ENCODE measurements at regions not wholly inside any gene's neighbourhood (a gene's known extent, or its start where the extent isn't known, plus 50 kb on each side); places are given as distances from the start of the nearest gene placed in this dataset.

DNA sequence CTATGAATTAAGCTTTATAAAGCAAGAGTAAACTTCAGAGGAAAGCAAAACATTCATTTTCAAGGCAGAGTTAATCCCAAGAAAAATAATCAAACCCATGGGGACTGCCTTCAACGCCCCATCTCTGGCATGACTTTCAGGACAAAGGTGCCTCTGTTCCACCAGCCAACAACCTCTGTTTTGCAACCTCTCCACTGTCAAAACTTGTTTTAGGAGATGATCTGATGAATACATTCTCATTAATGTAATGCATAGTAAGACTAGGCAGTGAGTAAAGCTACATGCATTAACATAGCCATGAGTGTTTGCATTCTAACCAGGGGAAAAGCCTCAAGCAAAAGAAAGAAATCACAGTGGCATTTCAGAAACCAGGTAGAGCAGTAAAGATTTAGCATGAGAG lies 357.0 kb downstream of the FBXO15 start:
- no peak for DNase-seq
- Histone ChIP-seq H3K36me3 (ENCODE audit: insufficient read depth, low read length) (no peaks in the 10 kb centered on the region), H3K4me1 (ENCODE audit: insufficient read depth, low read length) (no peaks in the 10 kb centered on the region), H3K27me3 (ENCODE audit: insufficient read depth, low read length) (no peaks in the 10 kb centered on the region), H3K9me3 (ENCODE audit: control insufficient read depth in 1 of 2, low read length in 2 of 2) (no peaks in the 10 kb centered on the region), H3K4me3 (ENCODE audit: low read length in 2 of 2) (no peak overlapping the region), H3K27ac (ENCODE audit: low read depth, low read length) (no peak overlapping the region)
- intact Hi-C loops (cut with micrococcal nuclease): no loop called here
- Mint-ChIP-seq H3K4me3 (no peak overlapping the region), H3K9me3 (peaks cover 0 to 5% (median 3%) of the 10 kb centered on the region in 8 donors), H3K27me3 (no peaks in the 10 kb centered on the region), H3K4me1 (no peaks in the 10 kb centered on the region), H3K27ac (no peak overlapping the region), H3K36me3 (no peaks in the 10 kb centered on the region)
- ChIA-PET CTCF (ENCODE audit: partially characterized antibody) (interaction anchor here (1.4 kb wide), 1 partner anchor 51 kb away, joined by 3 read pairs; no protein-coding TSS in a partner anchor), POLR2A (ENCODE audit: partially characterized antibody) (no interaction called here)

DNA sequence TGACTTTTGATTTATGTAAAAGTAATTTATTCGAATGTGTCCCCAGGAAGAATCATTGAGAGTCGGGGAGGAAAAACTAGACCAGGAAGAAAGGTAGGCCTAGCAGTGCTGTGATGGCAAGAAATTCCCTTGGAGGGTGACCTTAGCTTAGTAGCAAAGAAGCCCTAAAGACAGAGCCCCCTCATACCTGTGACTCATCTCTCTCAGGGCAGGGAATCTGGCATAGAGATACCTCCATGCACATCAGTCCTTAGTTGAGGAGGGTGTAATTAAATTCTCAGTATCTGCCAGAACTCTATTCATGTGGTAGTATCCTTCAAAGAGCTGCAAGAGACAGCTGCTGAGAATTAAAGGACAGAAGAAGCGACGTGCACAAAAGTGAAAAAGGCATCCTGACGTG lies 360.3 kb downstream of the FBXO15 start:
- Histone ChIP-seq H3K4me3 (ENCODE audit: low read length in 2 of 2) (no peak overlapping the region), H3K4me1 (ENCODE audit: insufficient read depth, low read length) (no peaks in the 10 kb centered on the region), H3K9me3 (ENCODE audit: control insufficient read depth in 1 of 2, low read length in 2 of 2) (no peaks in the 10 kb centered on the region), H3K27ac (ENCODE audit: low read depth, low read length) (no peak overlapping the region), H3K36me3 (ENCODE audit: insufficient read depth, low read length) (no peaks in the 10 kb centered on the region), H3K27me3 (ENCODE audit: insufficient read depth, low read length) (no peaks in the 10 kb centered on the region)
- Mint-ChIP-seq H3K4me1 (no peaks in the 10 kb centered on the region), H3K36me3 (no peaks in the 10 kb centered on the region), H3K27me3 (peaks cover 0 to 2% of the 10 kb centered on the region in 2 donors), H3K27ac (no peak overlapping the region), H3K9me3 (peaks cover 0 to 5% (median 2%) of the 10 kb centered on the region in 8 donors), H3K4me3 (no peak overlapping the region)
- POLR2A ChIA-PET (ENCODE audit: partially characterized antibody): no interaction called here
- no peak for DNase-seq
- CTCF ChIA-PET (ENCODE audit: partially characterized antibody): no interaction called here
- intact Hi-C loops (cut with micrococcal nuclease): no loop called here

DNA sequence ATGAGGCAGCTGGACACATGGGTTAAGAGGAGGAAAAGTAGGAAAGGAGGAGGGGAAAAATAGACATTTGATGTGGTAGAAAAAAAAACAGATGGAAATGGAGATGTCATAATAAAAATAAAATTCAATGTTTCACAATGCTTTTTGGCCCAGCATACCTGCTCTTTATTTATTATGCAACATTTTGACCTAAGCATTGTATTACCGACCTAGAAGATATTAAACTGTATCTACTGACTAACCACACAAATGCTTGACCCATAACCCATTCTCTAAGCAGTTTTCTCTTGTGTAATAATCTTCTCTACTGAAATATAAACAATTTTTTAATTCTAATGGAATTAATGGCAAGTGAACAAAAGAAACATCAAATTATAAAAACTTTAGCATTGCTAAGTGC lies 362.3 kb downstream of the FBXO15 start:
- Mint-ChIP-seq H3K4me1 (no peaks in the 10 kb centered on the region), H3K4me3 (no peak overlapping the region), H3K27ac (no peak overlapping the region), H3K36me3 (no peaks in the 10 kb centered on the region), H3K27me3 (peaks cover 0 to 2% of the 10 kb centered on the region in 2 donors), H3K9me3 (peaks cover 0 to 8% (median 2%) of the 10 kb centered on the region in 8 donors)
- intact Hi-C loops (cut with micrococcal nuclease): no loop called here
- Histone ChIP-seq H3K36me3 (ENCODE audit: insufficient read depth, low read length) (no peaks in the 10 kb centered on the region), H3K9me3 (ENCODE audit: control insufficient read depth in 1 of 2, low read length in 2 of 2) (no peaks in the 10 kb centered on the region), H3K27me3 (ENCODE audit: insufficient read depth, low read length) (no peaks in the 10 kb centered on the region), H3K4me3 (ENCODE audit: low read length in 2 of 2) (no peak overlapping the region), H3K27ac (ENCODE audit: low read depth, low read length) (no peak overlapping the region), H3K4me1 (ENCODE audit: insufficient read depth, low read length) (no peaks in the 10 kb centered on the region)
- no peak for DNase-seq
- ChIA-PET POLR2A (ENCODE audit: partially characterized antibody) (no interaction called here), CTCF (ENCODE audit: partially characterized antibody) (no interaction called here)

DNA sequence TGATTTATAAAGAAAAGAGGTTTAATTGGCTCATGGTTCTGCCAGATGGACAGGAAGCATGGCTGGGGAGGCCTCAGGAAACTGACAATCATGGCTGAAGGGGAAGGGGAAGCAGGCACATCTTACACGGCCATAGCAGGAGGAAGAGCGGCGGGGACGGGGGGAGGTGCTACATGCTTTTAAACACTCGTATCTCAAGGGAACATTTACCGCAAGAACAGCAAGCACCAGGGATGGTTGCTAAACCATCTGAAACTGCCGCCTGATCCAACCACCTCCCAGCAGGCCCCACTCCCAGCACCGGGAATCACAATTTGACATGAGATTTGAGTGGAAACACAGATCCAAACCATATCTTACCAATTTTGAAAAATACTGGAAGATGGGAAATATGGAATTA lies 362.8 kb downstream of the FBXO15 start:
- Mint-ChIP-seq H3K36me3 (no peaks in the 10 kb centered on the region), H3K4me1 (no peaks in the 10 kb centered on the region), H3K27me3 (peaks cover 0 to 2% of the 10 kb centered on the region in 2 donors), H3K27ac (no peak overlapping the region), H3K9me3 (peaks cover 0 to 8% (median 2%) of the 10 kb centered on the region in 8 donors), H3K4me3 (no peak overlapping the region)
- CTCF ChIA-PET (ENCODE audit: partially characterized antibody): no interaction called here
- intact Hi-C loops (cut with micrococcal nuclease): no loop called here
- POLR2A ChIA-PET (ENCODE audit: partially characterized antibody): no interaction called here
- no peaks in the 10 kb centered on the region for H3K4me1 ChIP-seq (ENCODE audit: insufficient read depth, low read length)
- H3K36me3 ChIP-seq (ENCODE audit: insufficient read depth, low read length): no peaks in the 10 kb centered on the region
- no peaks in the 10 kb centered on the region for H3K27me3 ChIP-seq (ENCODE audit: insufficient read depth, low read length)
- no peak for DNase-seq
- H3K27ac ChIP-seq (ENCODE audit: low read depth, low read length): no peak overlapping the region
- no peaks in the 10 kb centered on the region for H3K9me3 ChIP-seq (ENCODE audit: control insufficient read depth in 1 of 2, low read length in 2 of 2)
- no peak overlapping the region for H3K4me3 ChIP-seq (ENCODE audit: low read length in 2 of 2)

DNA sequence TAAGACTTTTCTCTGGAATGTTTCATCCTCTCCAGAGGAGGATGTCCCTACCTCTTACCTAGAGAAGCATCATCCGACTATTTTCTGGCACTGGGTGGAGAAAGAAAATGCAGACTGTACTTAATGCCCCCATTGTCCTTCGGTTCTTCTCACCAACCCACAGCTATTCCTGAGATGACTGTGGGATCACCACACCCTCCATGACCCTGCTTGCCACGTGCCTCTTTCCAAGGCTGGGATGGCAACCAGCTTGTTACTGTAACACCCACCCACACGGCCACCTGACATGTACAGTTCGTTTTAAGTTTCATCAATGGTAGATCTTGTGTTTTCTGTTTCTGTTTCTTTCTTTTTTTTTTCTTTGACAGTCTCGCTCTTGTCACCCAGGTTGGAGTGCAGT lies 365.2 kb downstream of the FBXO15 start:
- no peak for DNase-seq
- H3K27ac Mint-ChIP-seq: no peak overlapping the region
- Histone ChIP-seq H3K4me3 (ENCODE audit: low read length in 2 of 2) (no peak overlapping the region), H3K27me3 (ENCODE audit: insufficient read depth, low read length) (no peaks in the 10 kb centered on the region), H3K9me3 (ENCODE audit: control insufficient read depth in 1 of 2, low read length in 2 of 2) (no peaks in the 10 kb centered on the region), H3K36me3 (ENCODE audit: insufficient read depth, low read length) (no peaks in the 10 kb centered on the region), H3K27ac (ENCODE audit: low read depth, low read length) (no peak overlapping the region), H3K4me1 (ENCODE audit: insufficient read depth, low read length) (no peaks in the 10 kb centered on the region)
- intact Hi-C loops (cut with micrococcal nuclease): no loop called here
- H3K36me3 Mint-ChIP-seq: no peaks in the 10 kb centered on the region
- H3K9me3 Mint-ChIP-seq: peaks cover 0 to 4% (median 0%) of the 10 kb centered on the region in 8 donors
- CTCF ChIA-PET (ENCODE audit: partially characterized antibody): no interaction called here
- H3K27me3 Mint-ChIP-seq: peaks cover 0 to 2% of the 10 kb centered on the region in 2 donors
- POLR2A ChIA-PET (ENCODE audit: partially characterized antibody): no interaction called here
- H3K4me1 Mint-ChIP-seq: no peaks in the 10 kb centered on the region
- no peak overlapping the region for H3K4me3 Mint-ChIP-seq

DNA sequence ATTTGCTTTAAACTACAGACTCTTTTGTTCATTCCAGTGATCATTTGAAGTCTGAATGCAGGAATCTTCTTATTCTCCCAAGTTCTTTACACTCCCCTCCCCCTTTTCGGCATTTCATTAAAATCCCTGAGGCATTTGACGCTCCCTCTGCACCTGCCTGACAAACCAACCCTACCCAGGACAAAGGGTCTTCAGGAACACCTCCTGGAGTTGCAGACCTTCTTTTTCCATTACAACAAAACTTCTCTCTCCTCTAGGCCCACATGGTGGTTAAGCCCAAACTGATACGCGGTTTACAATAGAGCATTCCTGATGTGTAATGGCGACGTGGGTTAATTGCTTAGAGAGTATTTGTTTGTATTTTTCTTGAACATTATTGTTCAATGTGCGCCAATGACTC lies 367.4 kb downstream of the FBXO15 start:
- Histone ChIP-seq H3K4me1 (ENCODE audit: insufficient read depth, low read length) (no peaks in the 10 kb centered on the region), H3K27ac (ENCODE audit: low read depth, low read length) (no peak overlapping the region), H3K9me3 (ENCODE audit: control insufficient read depth in 1 of 2, low read length in 2 of 2) (no peaks in the 10 kb centered on the region), H3K36me3 (ENCODE audit: insufficient read depth, low read length) (no peaks in the 10 kb centered on the region), H3K27me3 (ENCODE audit: insufficient read depth, low read length) (no peaks in the 10 kb centered on the region), H3K4me3 (ENCODE audit: low read length in 2 of 2) (no peak overlapping the region)
- POLR2A ChIA-PET (ENCODE audit: partially characterized antibody): no interaction called here
- Mint-ChIP-seq H3K27ac (no peak overlapping the region), H3K4me1 (no peaks in the 10 kb centered on the region), H3K9me3 (peaks cover 0 to 3% (median 0%) of the 10 kb centered on the region in 8 donors), H3K36me3 (no peaks in the 10 kb centered on the region), H3K4me3 (no peak overlapping the region), H3K27me3 (peaks cover 0 to 2% of the 10 kb centered on the region in 2 donors)
- no peak for DNase-seq
- CTCF ChIA-PET (ENCODE audit: partially characterized antibody): no interaction called here
- intact Hi-C loops (cut with micrococcal nuclease): no loop called here

DNA sequence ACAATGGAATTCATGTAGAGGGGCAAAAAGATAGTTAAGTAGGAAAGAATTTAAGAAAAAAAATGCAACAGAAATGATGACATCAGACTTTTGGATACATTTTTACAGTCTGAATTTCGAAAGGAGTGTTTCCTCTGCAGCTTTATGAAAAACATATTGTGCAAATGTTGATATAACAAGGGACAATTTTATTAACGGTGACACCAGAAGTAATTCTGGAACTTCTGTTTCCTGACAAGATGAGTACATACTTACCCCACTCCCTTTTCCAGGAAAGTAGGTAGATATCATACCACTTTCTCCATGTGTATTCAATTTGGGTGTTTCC lies 369.6 kb downstream of the FBXO15 start:
- CTCF ChIA-PET (ENCODE audit: partially characterized antibody): no interaction called here
- Histone ChIP-seq H3K27me3 (ENCODE audit: insufficient read depth, low read length) (no peaks in the 10 kb centered on the region), H3K9me3 (ENCODE audit: control insufficient read depth in 1 of 2, low read length in 2 of 2) (no peaks in the 10 kb centered on the region), H3K4me1 (ENCODE audit: insufficient read depth, low read length) (no peaks in the 10 kb centered on the region), H3K36me3 (ENCODE audit: insufficient read depth, low read length) (no peaks in the 10 kb centered on the region), H3K4me3 (ENCODE audit: low read length in 2 of 2) (no peak overlapping the region), H3K27ac (ENCODE audit: low read depth, low read length) (no peak overlapping the region)
- no peaks in the 10 kb centered on the region for H3K36me3 Mint-ChIP-seq
- intact Hi-C loops (cut with micrococcal nuclease): no loop called here
- no peaks in the 10 kb centered on the region for H3K4me1 Mint-ChIP-seq
- H3K4me3 Mint-ChIP-seq: no peak overlapping the region
- POLR2A ChIA-PET (ENCODE audit: partially characterized antibody): no interaction called here
- no peak for DNase-seq
- no peaks in the 10 kb centered on the region for H3K27me3 Mint-ChIP-seq
- H3K9me3 Mint-ChIP-seq: peaks cover 0 to 3% (median under 1%) of the 10 kb centered on the region in 8 donors
- H3K27ac Mint-ChIP-seq: no peak overlapping the region

DNA sequence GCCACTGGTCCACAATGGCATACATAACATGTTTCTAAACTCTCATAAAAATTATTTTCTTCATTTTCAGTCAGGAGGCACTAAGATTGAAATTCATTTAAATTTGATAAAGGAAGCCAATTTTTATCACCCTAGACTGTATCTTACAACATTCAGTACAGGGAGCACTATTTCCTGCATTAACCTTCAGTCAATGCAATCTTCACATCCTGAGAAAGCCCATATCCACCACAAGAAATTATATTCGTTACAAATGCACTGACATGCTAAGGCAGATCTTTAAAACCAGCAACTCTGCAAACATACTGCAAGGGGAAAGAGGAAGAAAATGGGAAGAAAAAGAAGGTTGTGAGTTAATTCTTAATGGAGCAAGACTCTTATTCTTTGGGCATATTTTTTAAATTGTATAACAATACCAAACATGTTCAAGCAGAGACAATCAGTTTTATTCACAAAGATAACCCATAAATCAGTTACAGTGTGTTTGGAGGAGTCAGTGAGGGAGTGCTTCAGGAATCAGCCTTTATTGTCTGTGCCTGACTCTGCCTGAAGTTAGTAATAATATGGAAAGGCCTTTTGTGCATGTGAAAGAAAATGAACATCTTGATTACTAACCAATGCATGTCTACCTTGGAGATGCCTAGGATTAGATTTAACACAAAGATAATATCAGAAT lies 370.1 kb downstream of the FBXO15 start:
- Mint-ChIP-seq H3K4me1 (no peaks in the 10 kb centered on the region), H3K4me3 (no peak overlapping the region), H3K9me3 (peaks cover 0 to 2% (median under 1%) of the 10 kb centered on the region in 8 donors), H3K36me3 (no peaks in the 10 kb centered on the region), H3K27me3 (no peaks in the 10 kb centered on the region), H3K27ac (peak overlapping the region in 1 of 7 donors; percentile 23)
- ChIA-PET CTCF (ENCODE audit: partially characterized antibody) (no interaction called here), POLR2A (ENCODE audit: partially characterized antibody) (no interaction called here)
- intact Hi-C loops (cut with micrococcal nuclease): no loop called here
- no peak overlapping the region for H3K27ac ChIP-seq (ENCODE audit: low read depth, low read length)
- DNase-seq: no peak
- no peaks in the 10 kb centered on the region for H3K36me3 ChIP-seq (ENCODE audit: insufficient read depth, low read length)
- no peaks in the 10 kb centered on the region for H3K27me3 ChIP-seq (ENCODE audit: insufficient read depth, low read length)
- H3K4me3 ChIP-seq (ENCODE audit: low read length in 2 of 2): no peak overlapping the region
- no peaks in the 10 kb centered on the region for H3K4me1 ChIP-seq (ENCODE audit: insufficient read depth, low read length)
- H3K9me3 ChIP-seq (ENCODE audit: control insufficient read depth in 1 of 2, low read length in 2 of 2): no peaks in the 10 kb centered on the region

Data from CD4-positive, alpha-beta memory T cell (primary cell).